ENCODE measurements at regions not wholly inside any gene's neighbourhood (a gene's known extent, or its start where the extent isn't known, plus 50 kb on each side); places are given as distances from the start of the nearest gene placed in this dataset.

- DNase-seq, result no peak
Observed at GRCh38 chr3:23644099-23644498, 161.7 kb upstream of the UBE2E1 start.

- DNase-seq, result no peak
Observed at GRCh38 chr3:23644676-23645075, 161.1 kb upstream of the UBE2E1 start.

GRCh38 chr3:23645533-23646183, 160.1 kb upstream of the UBE2E1 start:
- DNase-seq, result no peak

GRCh38 chr3:23646184-23646920, 159.4 kb upstream of the UBE2E1 start:
- DNase-seq, result no peak

- DNase-seq, result no peak
Observed at GRCh38 chr3:23647706-23648258, 158.0 kb upstream of the UBE2E1 start.

GRCh38 chr3:23648326-23648995, 157.3 kb upstream of the UBE2E1 start:
- DNase-seq, result no peak

- no peak for DNase-seq
Observed at GRCh38 chr3:23648996-23649395, 156.8 kb upstream of the UBE2E1 start.

GRCh38 chr3:23649448-23649847, 156.3 kb upstream of the UBE2E1 start:
- DNase-seq, result no peak

GRCh38 chr3:23650371-23651140, 155.2 kb upstream of the UBE2E1 start:
- no peak for DNase-seq

GRCh38 chr3:23653647-23654525, 151.9 kb upstream of the UBE2E1 start:
- no peak for DNase-seq

GRCh38 chr3:23654571-23654970, 151.2 kb upstream of the UBE2E1 start:
- no peak for DNase-seq

- DNase-seq, result no peak
Observed at GRCh38 chr3:23655749-23656148, 150.0 kb upstream of the UBE2E1 start.

- no peak for DNase-seq
Observed at GRCh38 chr3:23656199-23656598, 149.6 kb upstream of the UBE2E1 start.

- no peak for DNase-seq
Observed at GRCh38 chr3:23656821-23657220, 148.9 kb upstream of the UBE2E1 start.

- no peak for DNase-seq
Observed at GRCh38 chr3:23657647-23658046, 148.1 kb upstream of the UBE2E1 start.

GRCh38 chr3:23659274-23659673, 146.5 kb upstream of the UBE2E1 start:
- DNase-seq, result no peak

GRCh38 chr3:23659840-23660430, 145.8 kb upstream of the UBE2E1 start:
- DNase-seq, result no peak

- no peak for DNase-seq
Observed at GRCh38 chr3:23662079-23662617, 143.6 kb upstream of the UBE2E1 start.

- DNase-seq, result no peak
Observed at GRCh38 chr3:23663246-23663645, 142.5 kb upstream of the UBE2E1 start.

GRCh38 chr3:23663661-23664186, 142.0 kb upstream of the UBE2E1 start:
- DNase-seq, result no peak

- no peak for DNase-seq
Observed at GRCh38 chr3:23664459-23664858, 141.3 kb upstream of the UBE2E1 start.
